SH-SY5Y (cell line): ENCODE measurements at regions not wholly inside any gene's neighbourhood (a gene's known extent, or its start where the extent isn't known, plus 50 kb on each side); places are given as distances from the start of the nearest gene placed in this dataset.

Experiments used
- GATA2 ChIP-seq: IDR thresholded peaks from 2 replicates; pipeline ENCODE4 v1.6.1; 2011; ENCODE audit warnings: mild to moderate bottlenecking, low read depth, low read length
- GATA3 ChIP-seq: IDR thresholded peaks from 2 replicates; pipeline ENCODE4 v1.6.1; 2011; ENCODE audit warnings: low read depth, mild to moderate bottlenecking, low read length, moderate library complexity

GRCh38 chr12:124379938-124380754 lies 85.3 kb downstream of the RFLNA start:
- no peak for TF ChIP-seq GATA2

DNA sequence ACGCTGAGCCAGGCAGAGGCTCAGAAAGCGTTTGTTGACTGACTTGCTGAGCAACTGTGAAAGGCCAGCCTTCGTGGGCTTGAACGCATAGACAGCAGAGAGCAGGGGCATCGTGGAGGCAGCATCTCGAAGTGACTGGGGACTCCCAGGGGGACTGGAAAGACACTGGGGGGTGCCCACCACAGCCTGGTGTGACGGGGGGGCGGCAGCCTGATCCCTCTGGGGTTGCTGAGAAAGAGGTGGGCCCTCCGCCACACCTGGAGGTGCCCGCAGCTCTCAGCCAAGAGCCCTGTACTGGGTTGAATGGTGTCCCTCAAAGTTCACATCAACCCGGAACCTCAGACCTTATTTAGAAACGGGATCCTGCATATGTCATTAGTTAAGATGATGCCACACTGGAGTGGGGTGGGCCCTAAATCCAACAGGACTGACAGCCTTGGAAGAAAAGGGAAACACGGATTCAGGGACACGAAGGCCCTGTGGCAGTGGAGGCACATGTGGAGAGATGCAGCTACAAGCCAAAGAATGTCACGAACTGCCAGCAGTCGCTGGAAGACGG lies 84.6 kb downstream of the RFLNA start:
- no peak for TF ChIP-seq GATA2
- TF ChIP-seq GATA3: no peak

DNA sequence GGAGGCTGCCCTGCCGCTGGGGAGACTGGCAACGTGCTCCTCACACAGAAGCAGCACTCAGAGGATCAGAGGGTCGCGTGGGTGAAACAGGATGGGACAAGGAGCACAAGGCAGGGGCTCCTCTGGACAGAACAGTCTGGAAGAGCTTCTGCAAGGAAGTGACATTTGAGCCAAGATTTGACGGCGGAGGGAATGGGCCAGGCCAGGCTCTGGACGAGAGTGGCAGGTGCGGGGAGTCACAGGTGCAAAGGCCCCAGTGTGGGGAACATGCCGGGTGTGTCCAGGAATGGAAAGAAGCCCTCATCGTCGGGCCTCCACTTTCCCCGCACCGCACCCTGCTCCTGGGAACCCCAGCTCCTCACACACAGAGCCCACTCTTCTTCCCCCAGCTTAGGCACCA lies 84.0 kb downstream of the RFLNA start:
- TF ChIP-seq GATA3 (no peak), GATA2 (no peak)

DNA sequence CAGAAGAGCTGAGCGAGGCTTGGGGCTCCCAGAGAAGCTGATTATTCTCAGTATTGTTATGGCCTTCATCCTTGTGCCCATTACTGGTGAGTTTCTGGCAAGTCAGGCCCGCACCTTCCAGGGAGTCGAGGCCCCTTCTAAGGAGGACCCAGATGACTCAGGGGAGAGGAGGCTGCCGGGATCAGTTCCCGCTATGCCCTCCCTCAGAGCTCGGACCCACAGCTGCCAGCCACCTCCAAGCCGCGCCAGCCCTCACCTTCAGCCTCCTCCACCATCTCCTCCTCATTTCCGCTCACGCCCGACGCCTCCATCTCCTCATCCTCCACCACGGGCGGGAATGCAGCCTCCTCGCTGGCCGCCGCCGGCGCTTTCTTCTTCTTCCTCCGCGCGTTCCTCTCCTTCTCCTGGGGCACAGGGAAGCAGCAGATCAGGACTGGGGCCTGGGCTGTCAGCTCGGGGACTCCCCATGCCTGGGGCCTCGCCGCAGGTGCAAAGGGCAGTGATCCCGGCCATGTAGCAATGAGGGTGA lies 83.2 kb downstream of the RFLNA start:
- TF ChIP-seq GATA3: no peak
- TF ChIP-seq GATA2: no peak

DNA sequence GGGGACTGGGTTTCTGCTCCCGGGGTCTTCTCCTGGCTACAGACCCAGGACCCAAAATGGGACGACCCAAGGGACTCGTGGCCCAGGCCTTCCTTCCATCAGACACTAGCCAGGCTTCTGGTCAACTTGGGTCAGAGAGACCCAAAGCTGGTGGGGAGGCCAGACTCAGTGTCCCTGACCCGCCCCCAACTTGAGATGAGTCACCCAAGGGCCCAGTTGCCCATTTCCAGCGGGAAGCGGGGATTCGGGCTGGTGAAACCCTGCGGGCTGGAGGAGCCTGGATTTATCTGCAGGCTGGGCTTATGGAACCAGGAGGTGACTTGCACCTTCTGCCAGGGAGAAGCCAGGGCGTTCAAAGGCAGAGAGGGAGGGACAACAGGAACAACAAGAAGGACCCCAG lies 81.5 kb downstream of the RFLNA start:
- TF ChIP-seq GATA3 (no peak), GATA2 (no peak)

DNA sequence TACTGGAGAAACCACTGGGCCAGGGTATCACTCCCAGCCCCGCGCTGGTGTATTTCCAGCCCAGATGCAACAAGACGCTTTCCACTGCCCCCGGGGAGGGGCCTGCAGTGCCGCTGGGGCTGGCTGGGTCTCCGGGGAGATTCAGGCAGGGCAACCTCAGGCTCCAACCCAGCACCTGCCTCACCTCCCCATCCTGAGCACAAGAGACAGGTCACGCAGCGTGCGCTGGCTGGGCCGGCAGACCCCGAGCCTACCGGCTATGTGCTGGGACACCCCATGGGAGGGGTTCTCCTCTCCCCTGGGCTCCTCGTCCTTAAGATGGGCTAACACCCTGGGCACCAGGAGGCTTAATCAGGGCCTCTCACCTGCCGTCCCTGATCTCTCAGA lies 80.9 kb downstream of the RFLNA start:
- TF ChIP-seq GATA3: no peak
- TF ChIP-seq GATA2: no peak

DNA sequence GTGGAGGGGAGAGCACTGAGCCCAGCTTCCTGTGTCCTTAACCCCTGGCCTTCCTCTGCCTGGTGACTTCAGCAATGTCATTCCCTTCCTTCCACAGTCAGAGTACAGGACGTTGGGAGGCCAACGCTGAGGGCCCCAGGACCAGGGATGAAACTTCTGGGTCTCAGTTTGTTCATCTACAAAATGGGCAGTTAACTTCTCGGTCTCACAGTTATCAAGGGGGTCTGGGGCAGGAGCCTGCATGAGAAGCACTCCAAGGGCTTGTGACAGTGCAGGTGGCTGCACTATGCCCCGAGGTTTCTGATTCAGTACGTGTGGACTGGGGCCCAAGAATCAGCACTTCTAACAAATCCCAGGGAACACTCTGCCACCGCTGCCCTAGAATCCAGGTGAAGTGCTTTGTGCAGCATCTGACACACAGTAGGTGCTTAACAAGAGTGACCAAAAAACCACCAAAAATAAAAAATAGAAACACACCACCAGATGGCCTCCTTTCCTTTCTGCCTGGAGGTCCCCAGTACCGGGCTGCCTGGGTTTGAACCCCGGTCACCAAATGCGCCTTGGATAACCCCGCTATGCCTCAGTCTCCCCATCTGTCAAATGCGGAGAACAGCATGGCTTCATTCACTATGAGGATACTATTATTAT lies 80.4 kb downstream of the RFLNA start:
- TF ChIP-seq GATA3 (no peak), GATA2 (no peak)

DNA sequence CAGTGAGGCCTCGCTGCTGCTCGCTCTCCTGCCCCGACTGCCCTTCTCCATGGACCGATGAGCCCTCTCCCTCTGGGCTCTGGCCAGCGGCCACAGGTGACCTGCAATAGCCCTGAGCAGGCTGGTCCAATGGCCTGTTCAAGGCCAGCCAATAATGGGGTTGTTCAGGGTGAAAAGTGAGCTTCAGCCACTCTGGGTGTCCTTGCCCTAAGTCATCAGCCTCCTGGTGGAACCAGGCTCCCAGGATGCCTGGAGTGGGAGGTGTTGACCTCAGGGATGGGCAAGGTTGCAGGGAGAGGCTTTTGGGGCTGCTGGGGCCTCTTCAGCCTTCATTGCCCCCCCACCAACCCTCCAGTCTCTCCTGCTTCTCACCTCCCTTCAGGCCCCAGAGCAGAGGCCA lies 79.7 kb downstream of the RFLNA start:
- no peak for TF ChIP-seq GATA3
- TF ChIP-seq GATA2: no peak

- TF ChIP-seq GATA3 (no peak), GATA2 (no peak)
These were observed 79.3 kb downstream of the RFLNA start for GRCh38 chr12:124374147-124374546.

GRCh38 chr12:124372831-124373230 lies 77.9 kb downstream of the RFLNA start:
- TF ChIP-seq GATA2 (no peak), GATA3 (no peak)

DNA sequence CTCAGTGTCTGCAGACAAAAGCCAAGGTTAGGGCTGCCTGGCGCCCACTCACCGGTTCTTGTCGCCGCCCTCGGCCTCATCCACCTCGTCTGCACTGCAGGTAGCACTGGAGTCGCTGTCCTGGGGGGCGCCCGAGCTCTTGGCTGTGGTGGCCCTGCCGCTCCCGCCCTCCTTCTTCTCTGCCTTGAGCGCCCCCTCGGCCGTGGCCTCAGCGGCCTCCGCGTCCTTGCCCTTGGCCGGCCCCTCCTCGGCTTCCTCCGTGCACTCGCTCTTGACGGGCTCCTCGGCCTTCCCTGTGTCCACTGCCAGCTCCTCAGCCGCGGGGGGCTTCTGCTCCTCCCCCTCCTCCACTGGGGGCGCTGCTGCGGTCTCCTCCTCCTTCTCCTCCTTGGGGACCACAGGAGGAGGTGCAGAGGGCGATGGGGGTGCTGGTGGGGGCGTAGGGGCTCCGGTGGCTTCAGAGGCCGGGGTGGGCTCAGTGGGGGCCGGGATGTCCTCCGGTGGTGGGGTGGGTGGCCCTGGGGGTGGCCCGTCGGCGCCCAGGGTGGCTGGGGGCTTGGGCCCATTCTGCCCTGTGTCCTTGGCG lies 77.2 kb downstream of the RFLNA start:
- TF ChIP-seq GATA3 (no peak), GATA2 (no peak)

GRCh38 chr12:124371366-124371765 lies 76.5 kb downstream of the RFLNA start:
- no peak for TF ChIP-seq GATA2
- no peak for TF ChIP-seq GATA3

- TF ChIP-seq GATA3 (no peak), GATA2 (no peak)
These were observed 76.0 kb downstream of the RFLNA start for GRCh38 chr12:124370851-124371250.

DNA sequence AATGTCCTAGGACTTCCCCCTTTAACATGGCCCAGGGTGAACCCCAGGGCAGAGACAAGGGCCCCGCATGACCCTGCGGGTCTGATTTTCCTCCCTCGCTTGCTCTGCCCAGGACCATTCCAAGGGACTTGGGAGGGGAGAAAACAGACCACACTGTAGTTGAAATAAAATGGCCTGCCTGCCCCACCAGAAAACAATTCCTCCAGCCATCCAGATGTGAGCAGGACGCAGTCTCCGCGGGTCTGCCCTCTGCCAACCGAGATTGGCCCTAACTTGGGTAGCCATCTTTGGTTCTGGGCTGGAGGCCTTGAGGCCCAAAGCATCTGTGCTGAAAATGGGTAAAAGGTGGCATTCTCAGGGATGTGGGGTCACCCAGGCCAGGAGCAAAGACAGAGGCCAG lies 75.5 kb downstream of the RFLNA start:
- TF ChIP-seq GATA2 (no peak), GATA3 (no peak)

DNA sequence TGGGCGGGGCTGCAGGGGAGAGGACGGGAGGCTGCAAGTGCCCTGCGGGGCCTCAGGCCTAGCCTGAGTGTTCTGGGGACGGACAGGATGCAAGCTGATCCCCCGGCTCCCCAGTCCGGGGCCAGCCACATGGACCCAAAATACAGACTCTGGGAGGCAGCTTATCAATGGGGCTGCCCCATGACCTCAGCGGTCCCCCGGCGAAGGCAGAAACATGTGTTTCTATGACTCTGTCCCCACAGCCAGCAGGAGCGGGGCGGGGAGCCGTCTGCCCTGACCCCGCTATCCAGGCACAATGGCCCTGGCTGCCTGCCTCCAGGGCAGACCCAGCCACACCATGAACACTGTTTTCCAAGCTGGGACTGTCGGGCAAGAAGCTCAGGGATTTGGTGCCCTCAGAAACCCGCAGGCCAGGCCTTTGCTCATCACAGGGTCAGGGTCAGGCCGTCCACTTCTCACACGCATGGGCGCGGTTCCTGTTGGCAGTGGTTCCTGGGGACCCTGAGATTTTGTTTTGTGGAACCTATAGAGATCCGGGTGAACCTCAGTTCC lies 75.0 kb downstream of the RFLNA start:
- TF ChIP-seq GATA3: no peak
- TF ChIP-seq GATA2: no peak

GRCh38 chr12:124369055-124369826 lies 74.3 kb downstream of the RFLNA start:
- TF ChIP-seq GATA3 (no peak), GATA2 (no peak)
